Natural killer cell (primary cell): ENCODE measurements at regions not wholly inside any gene's neighbourhood (a gene's known extent, or its start where the extent isn't known, plus 50 kb on each side); places are given as distances from the start of the nearest gene placed in this dataset.

ENCODE experiments used
- ATAC-seq, 3 donors: fragments of 150-1000 bp in 2 of 3; fragments of 200-7000 bp in 1 of 3; cut with Tn5 transposase; 1 replicate in 1 of 3; 2 replicates in 2 of 3; pipeline ENCODE4 v1.10.0; 2021; ENCODE audit warnings: mild to moderate bottlenecking in 2 of 3, moderate library complexity in 2 of 3
- DNase-seq, 2 donors: peaks; one replicate each; pipeline versions ENCODE4 v3.0.0 to v3.0.0-alpha.2; 2013 to 2021; ENCODE audit warnings: mixed read lengths in 1 of 2
- H3K27ac ChIP-seq: one replicate; pipeline ENCODE4 v1.5.1; 2013; ENCODE audit warnings: mild to moderate bottlenecking, low read length
- H3K27me3 ChIP-seq: one replicate; pipeline ENCODE4 v1.6.1; 2013; ENCODE audit warnings: low read length; ENCODE audit not compliant: control insufficient read depth, insufficient read depth
- H3K36me3 ChIP-seq: one replicate; pipeline ENCODE4 v1.6.1; 2013; ENCODE audit warnings: low read length; ENCODE audit not compliant: control insufficient read depth, insufficient read depth
- H3K4me1 ChIP-seq: one replicate; pipeline ENCODE4 v1.6.1; 2013; ENCODE audit warnings: low read length; ENCODE audit not compliant: control insufficient read depth, insufficient read depth
- H3K4me3 ChIP-seq: one replicate; pipeline ENCODE4 v1.5.1; 2013; ENCODE audit warnings: low read length
- H3K9me3 ChIP-seq: one replicate; pipeline ENCODE4 v1.6.1; 2013; ENCODE audit warnings: low read length; ENCODE audit not compliant: control insufficient read depth, insufficient read depth
- H3K27ac Mint-ChIP-seq, 2 donors: one replicate each; pipeline ENCODE4 v1.8.0; 2022; ENCODE audit warnings: mild to moderate bottlenecking in 2 of 2, mixed read lengths in 2 of 2, moderate library complexity in 1 of 2
- H3K27me3 Mint-ChIP-seq, 2 donors: one replicate each; pipeline ENCODE4 v1.8.0; 2022; ENCODE audit warnings: low read depth in 2 of 2, mixed read lengths in 2 of 2
- H3K36me3 Mint-ChIP-seq: one replicate; pipeline ENCODE4 v1.8.0; 2022; ENCODE audit warnings: mixed read lengths
- H3K4me1 Mint-ChIP-seq, 2 donors: one replicate each; pipeline ENCODE4 v1.8.0; 2022; ENCODE audit warnings: mixed read lengths in 2 of 2
- H3K4me3 Mint-ChIP-seq: one replicate; pipeline ENCODE4 v1.8.0; 2022; ENCODE audit warnings: mild to moderate bottlenecking, moderate library complexity, mixed read lengths
- H3K9me3 Mint-ChIP-seq, 2 donors: one replicate each; pipeline ENCODE4 v1.8.0; 2022; ENCODE audit warnings: mixed read lengths in 2 of 2
- CTCF ChIP-seq: fragments of 200-600 bp; IDR thresholded peaks from one replicate; pipeline ENCODE4 v1.8.0; 2022; ENCODE audit warnings: antibody characterized with exemption
- WGBS: methylation state at CpG from one replicate; pipeline ENCODE4 v1.1.7; 2013; ENCODE audit warnings: missing lambda C conversion rate; ENCODE audit not compliant: insufficient coverage; 5-methylcytosine and 5-hydroxymethylcytosine counted together
- intact Hi-C: fragments of 100-400 bp; cut with micrococcal nuclease; formaldehyde crosslinking; loops from one replicate; pipeline ENCODE4 v1.14.2; 2022

- Histone ChIP-seq H3K27ac (no peak overlapping the region), H3K9me3 (no peaks in the 10 kb centered on the region), H3K27me3 (no peaks in the 10 kb centered on the region), H3K36me3 (no peaks in the 10 kb centered on the region), H3K4me1 (no peaks in the 10 kb centered on the region), H3K4me3 (no peak overlapping the region)
- no peaks in the 10 kb centered on the region for H3K4me1 Mint-ChIP-seq
- intact Hi-C loops: no loop called here
- DNase-seq (no peak), ATAC-seq (no peak)
- no peak for TF ChIP-seq CTCF
- no peaks in the 10 kb centered on the region for H3K36me3 Mint-ChIP-seq
- no peak overlapping the region for H3K4me3 Mint-ChIP-seq
- H3K9me3 Mint-ChIP-seq: peaks cover 8 to 18% of the 10 kb centered on the region in 2 donors
- no peak overlapping the region for H3K27ac Mint-ChIP-seq
- no peaks in the 10 kb centered on the region for H3K27me3 Mint-ChIP-seq
Measured at GRCh38 chr13:34878329-34878728, 63.7 kb upstream of the NBEA start.

- no peak overlapping the region for H3K4me3 Mint-ChIP-seq
- Histone ChIP-seq H3K4me1 (no peaks in the 10 kb centered on the region), H3K36me3 (no peaks in the 10 kb centered on the region), H3K4me3 (no peak overlapping the region), H3K27me3 (no peaks in the 10 kb centered on the region), H3K9me3 (peaks cover 1% of the 10 kb centered on the region), H3K27ac (no peak overlapping the region)
- ATAC-seq (no peak), DNase-seq (no peak)
- peaks cover 8 to 14% of the 10 kb centered on the region in 2 donors for H3K9me3 Mint-ChIP-seq
- no peak overlapping the region for H3K27ac Mint-ChIP-seq
- no peaks in the 10 kb centered on the region for H3K27me3 Mint-ChIP-seq
- WGBS: no CpG with 5 or more reads among the region's 1 CpG
- no peak for TF ChIP-seq CTCF
- H3K4me1 Mint-ChIP-seq: no peaks in the 10 kb centered on the region
- intact Hi-C loops: no loop called here
- H3K36me3 Mint-ChIP-seq: no peaks in the 10 kb centered on the region
Measured at GRCh38 chr13:34879851-34880250, 62.2 kb upstream of the NBEA start.

- intact Hi-C loops: no loop called here
- TF ChIP-seq CTCF: no peak
- ATAC-seq: no peak
- Histone ChIP-seq H3K4me1 (no peaks in the 10 kb centered on the region), H3K27me3 (no peaks in the 10 kb centered on the region), H3K4me3 (no peak overlapping the region), H3K27ac (no peak overlapping the region), H3K9me3 (peaks cover 3% of the 10 kb centered on the region), H3K36me3 (no peaks in the 10 kb centered on the region)
- Mint-ChIP-seq H3K36me3 (no peaks in the 10 kb centered on the region), H3K4me1 (no peaks in the 10 kb centered on the region), H3K27ac (no peak overlapping the region), H3K27me3 (no peaks in the 10 kb centered on the region), H3K4me3 (no peak overlapping the region), H3K9me3 (peaks cover 9% of the 10 kb centered on the region in 2 donors)
- WGBS: no CpG with 5 or more reads among the region's 2 CpGs
- no peak for DNase-seq
Measured at GRCh38 chr13:34881494-34881893, 60.6 kb upstream of the NBEA start.

GRCh38 chr13:34883396-34883795 lies 58.7 kb upstream of the NBEA start:
- Histone ChIP-seq H3K27me3 (no peaks in the 10 kb centered on the region), H3K9me3 (peaks cover 3% of the 10 kb centered on the region), H3K4me1 (no peaks in the 10 kb centered on the region), H3K4me3 (no peak overlapping the region), H3K36me3 (no peaks in the 10 kb centered on the region), H3K27ac (no peak overlapping the region)
- H3K9me3 Mint-ChIP-seq: peaks cover 9% of the 10 kb centered on the region in 2 donors
- TF ChIP-seq CTCF: no peak
- intact Hi-C loops: no loop called here
- ATAC-seq (no peak), DNase-seq (no peak)
- no peaks in the 10 kb centered on the region for H3K36me3 Mint-ChIP-seq
- no peak overlapping the region for H3K4me3 Mint-ChIP-seq
- H3K27ac Mint-ChIP-seq: no peak overlapping the region
- no peaks in the 10 kb centered on the region for H3K27me3 Mint-ChIP-seq
- H3K4me1 Mint-ChIP-seq: no peaks in the 10 kb centered on the region
- WGBS: 75% methylated on average over 5 of the region's 6 CpGs
